ENCODE measurements at regions not wholly inside any gene's neighbourhood (a gene's known extent, or its start where the extent isn't known, plus 50 kb on each side); places are given as distances from the start of the nearest gene placed in this dataset.
"Not testable (repeated sequence)": the region's sequence is repeated elsewhere in the genome, so short reads cannot be mapped to it uniquely, and the experiment has no call there.

DNA sequence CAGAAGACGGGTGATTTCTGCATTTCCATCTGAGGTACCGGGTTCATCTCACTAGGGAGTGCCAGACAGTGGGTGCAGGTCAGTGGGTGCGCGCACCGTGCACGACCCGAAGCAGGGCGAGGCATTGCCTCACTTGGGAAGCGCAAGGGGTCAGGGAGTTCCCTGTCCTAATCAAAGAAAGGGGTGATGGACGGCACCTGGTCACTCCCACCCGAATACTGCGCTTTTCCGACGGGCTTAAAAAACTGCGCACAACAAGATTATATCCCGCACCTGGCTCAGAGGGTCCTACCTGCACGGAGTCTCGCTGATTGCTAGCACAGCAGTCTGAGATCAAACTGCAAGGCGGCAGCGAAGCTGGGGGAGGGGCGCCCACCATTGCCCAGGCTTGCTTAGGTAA is 1403.1 kb downstream of the REEP3 start:
- DNase-seq: not testable (repeated sequence)

GRCh38 chr10:64952042-64952441 is 1430.8 kb downstream of the REEP3 start:
- no peak for DNase-seq

GRCh38 chr10:64956441-64956840 is 1435.2 kb downstream of the REEP3 start:
- no peak for DNase-seq

DNA sequence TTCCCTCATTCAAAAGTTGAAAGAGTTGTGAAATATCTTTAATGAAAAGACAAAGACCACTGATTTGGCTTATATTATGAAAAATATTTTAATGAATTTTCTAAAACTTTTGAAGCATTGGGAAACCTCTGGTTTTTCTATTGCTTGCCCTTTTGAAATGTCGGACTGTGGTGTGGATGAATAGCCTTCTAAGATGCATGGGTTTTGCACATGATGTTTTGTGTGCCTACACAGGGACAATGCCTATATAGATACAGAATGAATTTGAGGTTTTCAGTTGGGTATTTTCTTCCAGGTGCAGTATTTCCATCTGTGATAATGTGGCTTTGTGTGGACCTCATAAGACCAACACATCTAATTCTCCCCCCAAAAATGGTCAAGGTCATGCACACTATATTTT is 1437.9 kb downstream of the REEP3 start:
- no peak for DNase-seq

- DNase-seq: no peak
These were observed 1438.7 kb downstream of the REEP3 start for GRCh38 chr10:64959883-64960282.

- DNase-seq: no peak
These were observed 1452.2 kb downstream of the REEP3 start for GRCh38 chr10:64973391-64973790.

DNA sequence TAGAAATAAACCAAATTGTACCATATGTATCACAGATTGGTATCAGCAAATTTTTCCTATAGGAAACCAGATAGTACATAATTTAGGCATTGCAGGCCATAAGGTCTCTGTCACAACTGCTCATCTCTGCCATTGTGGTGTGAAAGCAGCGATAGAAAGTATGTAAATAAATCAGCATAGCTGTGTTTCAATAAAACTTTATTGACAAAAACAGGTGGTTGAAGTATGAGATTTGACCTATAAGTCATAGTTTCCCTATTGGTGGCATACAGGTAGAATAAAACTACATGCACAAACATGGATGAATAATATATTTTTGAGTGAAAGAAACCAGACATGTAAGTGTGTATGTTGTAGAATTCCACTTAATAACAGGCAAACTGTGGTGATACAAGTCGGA is 1454.9 kb downstream of the REEP3 start:
- DNase-seq: no peak

DNA sequence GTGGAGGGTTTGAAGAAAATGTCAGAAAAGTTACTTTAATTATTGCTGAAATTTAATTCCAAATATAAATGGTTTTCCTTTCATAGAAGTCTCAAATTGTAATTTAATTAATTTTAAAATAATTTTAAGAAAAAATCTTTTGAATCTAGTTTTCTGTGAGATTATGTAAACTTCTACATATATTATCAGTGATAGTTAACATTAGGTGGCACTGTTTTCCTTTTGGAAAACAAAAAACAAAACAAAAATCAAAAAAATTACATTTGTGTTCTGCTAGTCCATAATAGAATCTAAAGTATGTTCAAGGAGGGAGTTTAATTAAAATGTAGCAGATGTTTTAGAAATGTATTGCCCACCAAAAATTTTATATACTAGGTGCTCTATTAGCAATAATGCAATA is 1456.7 kb downstream of the REEP3 start:
- DNase-seq: no peak

DNA sequence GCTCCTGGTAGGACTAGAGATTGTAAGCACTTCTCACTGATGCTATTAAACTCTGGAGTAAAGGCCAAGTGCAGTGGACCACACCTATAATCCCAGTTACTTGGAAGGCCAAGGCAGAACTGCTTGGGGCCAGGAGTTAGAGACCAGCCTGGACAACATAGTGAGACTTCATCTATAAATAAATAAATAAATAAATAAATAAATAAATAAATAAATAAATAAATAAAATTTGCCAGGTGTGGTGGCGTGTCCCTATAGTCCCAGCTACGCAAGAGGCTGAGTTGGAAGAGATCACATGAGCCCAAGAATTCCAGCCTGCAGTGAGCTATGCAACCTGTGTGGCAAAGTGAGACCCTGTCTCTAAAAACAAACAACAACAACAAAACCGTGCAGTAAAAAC is 1475.7 kb downstream of the REEP3 start:
- no peak for DNase-seq

DNA sequence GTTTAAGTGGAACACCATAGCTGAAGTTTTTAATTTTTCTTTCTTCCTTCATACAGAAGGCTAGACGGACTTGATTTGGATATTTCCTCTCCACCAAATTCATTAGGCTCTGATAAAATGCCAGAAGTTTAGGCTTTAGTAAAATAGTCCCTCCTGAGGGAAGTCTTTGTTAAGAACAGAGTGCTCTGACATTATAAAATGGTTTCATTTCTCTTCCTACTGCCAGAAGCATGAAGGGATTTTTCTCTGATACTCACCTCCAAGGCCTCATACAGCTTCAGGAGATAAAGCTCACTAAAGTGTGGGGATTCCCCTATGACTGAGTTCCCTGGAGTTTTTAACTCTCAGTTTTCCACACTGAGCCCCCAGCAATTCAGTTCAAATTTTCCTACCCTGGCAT is 1489.6 kb downstream of the REEP3 start:
- DNase-seq: no peak

- DNase-seq: no peak
These were observed 1496.3 kb downstream of the REEP3 start for GRCh38 chr10:65017523-65017922.

DNA sequence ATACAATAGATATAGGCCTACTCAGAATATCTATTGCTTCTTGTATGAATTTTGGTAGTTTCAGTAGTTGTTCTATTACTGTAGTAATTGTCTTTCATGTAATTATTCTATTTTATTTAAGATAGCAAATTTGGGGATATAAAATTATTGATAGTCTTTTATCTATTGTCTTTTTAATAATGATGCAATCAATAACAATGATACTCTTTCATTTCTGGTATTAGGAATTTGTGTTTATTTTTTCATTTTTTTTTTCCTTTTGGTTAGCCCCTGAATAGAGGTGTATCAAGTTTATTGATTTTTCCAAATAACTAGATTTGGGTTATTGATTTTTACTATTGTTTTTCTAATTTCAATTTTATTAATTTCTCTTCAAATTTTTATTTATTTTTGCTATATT is 1503.7 kb downstream of the REEP3 start:
- DNase-seq: no peak

GRCh38 chr10:65030263-65030662 is 1509.1 kb downstream of the REEP3 start:
- DNase-seq: no peak

GRCh38 chr10:65032867-65033769 is 1511.9 kb downstream of the REEP3 start:
- DNase-seq: no peak

DNA sequence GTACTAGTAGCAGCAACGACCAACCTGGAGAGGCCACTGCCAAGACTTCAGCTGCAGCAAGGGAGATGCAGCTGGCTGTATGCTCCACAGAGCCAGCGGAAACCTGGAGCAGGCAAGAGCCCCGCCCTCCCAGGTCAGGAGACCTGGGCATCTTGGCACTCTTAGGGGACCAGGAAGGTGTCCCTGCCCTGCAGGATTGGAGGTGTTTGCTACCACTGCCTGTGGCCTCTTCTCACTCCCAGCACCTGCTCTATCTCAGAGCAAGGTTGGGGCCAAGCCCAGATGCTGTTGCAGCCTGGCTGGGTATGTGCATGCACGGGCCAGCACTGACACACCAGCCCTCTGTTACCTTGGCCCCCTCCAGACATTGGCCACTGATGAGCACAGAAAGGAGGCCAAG is 1512.8 kb downstream of the REEP3 start:
- no peak for DNase-seq

- no peak for DNase-seq
These were observed 1519.6 kb downstream of the REEP3 start for GRCh38 chr10:65040796-65041195.

DNA sequence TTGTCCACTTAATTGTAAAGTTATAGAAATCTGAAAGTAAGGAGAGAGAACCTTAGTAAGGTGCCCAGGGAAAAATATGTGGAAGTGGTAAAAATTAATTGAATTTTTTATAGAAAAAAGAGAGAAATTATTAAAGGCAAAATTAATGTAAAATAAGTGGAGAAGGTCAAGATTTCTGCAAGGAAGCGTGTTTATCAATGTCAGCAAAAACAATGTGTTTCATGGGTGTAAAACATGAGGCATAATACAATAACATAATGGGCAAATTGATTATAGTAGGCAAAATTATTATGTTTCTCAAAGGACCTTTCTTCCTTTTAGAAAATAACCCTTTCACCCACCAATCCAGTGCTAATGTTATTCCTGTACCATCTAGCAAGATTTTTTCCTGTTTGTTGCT is 1520.1 kb downstream of the REEP3 start:
- DNase-seq: no peak

DNA sequence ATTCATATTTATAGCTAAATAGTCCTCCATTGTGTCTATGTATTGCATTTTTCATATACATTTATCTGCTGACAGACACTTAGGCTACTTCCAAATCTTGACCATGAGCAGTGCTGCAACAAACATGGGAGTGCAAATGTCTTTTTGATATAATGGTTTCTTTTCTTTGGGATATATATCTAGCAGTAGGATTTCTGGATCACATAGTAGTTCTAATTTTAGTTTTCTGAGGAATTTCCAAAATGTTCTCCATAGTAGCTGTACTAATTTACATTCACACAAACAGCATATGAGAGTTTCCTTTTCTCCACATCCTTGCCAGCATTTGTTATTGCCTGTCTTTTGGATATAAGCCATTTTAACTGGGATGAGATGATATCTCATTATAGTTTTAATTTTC is 1521.3 kb downstream of the REEP3 start:
- DNase-seq: no peak

GRCh38 chr10:65046831-65047230 is 1525.6 kb downstream of the REEP3 start:
- no peak for DNase-seq

GRCh38 chr10:65052111-65052510 is 1530.9 kb downstream of the REEP3 start:
- not testable (repeated sequence) for DNase-seq

- not testable (repeated sequence) for DNase-seq
These were observed 1532.2 kb downstream of the REEP3 start for GRCh38 chr10:65053397-65053796.

- DNase-seq: not testable (repeated sequence)
These were observed 1532.7 kb downstream of the REEP3 start for GRCh38 chr10:65053831-65054351.

GRCh38 chr10:65054701-65055100 is 1533.5 kb downstream of the REEP3 start:
- not testable (repeated sequence) for DNase-seq

DNA sequence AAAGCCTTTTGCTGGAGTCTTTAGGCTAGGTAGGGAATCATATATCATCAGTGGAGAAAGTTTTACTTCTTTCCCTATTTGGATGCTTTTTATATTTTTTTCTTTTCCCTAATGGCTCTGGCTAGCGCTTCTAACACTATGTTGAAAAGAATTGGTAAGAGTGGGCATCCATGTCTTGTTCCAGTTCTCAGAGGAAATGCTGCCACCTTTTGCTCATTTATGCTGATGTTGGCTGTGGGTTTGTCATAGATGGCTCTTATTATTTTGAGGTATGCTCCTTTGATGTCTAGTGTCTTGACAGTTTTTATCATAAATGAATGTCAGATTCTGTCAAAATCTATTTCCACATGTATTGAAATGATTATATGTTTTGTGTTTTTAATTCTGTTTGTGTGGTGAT is 1544.1 kb downstream of the REEP3 start:
- no peak for DNase-seq

- DNase-seq: no peak
These were observed 1562.0 kb downstream of the REEP3 start for GRCh38 chr10:65083222-65083621.
